Muscle of leg (tissue), 3 donors: ENCODE measurements at regions not wholly inside any gene's neighbourhood (a gene's known extent, or its start where the extent isn't known, plus 50 kb on each side); places are given as distances from the start of the nearest gene placed in this dataset.

Experiments
- DNase-seq: peaks from one replicate; pipeline ENCODE4 v3.0.0; 2013
- H3K27ac ChIP-seq: one replicate; pipeline ENCODE4 v1.5.1; 2013; ENCODE audit warnings: mild to moderate bottlenecking, low read length, control low read depth
- H3K27me3 ChIP-seq: one replicate; pipeline ENCODE4 v1.6.1; 2013; ENCODE audit warnings: low read length; ENCODE audit not compliant: control insufficient read depth, insufficient read depth
- H3K36me3 ChIP-seq: one replicate; pipeline ENCODE4 v1.6.1; 2013; ENCODE audit warnings: low read length; ENCODE audit not compliant: control insufficient read depth, insufficient read depth
- H3K4me1 ChIP-seq: one replicate; pipeline ENCODE4 v1.6.1; 2013; ENCODE audit warnings: low read length; ENCODE audit not compliant: control insufficient read depth, insufficient read depth
- H3K4me3 ChIP-seq: one replicate; pipeline ENCODE4 v1.5.1; 2013; ENCODE audit warnings: low read length, control low read depth
- H3K9me3 ChIP-seq: replicated peaks from 2 replicates; pipeline ENCODE4 v1.6.1; 2013; ENCODE audit warnings: low read depth, low read length; ENCODE audit not compliant: control insufficient read depth
- WGBS: methylation state at CpG from one replicate; pipeline ENCODE4 v1.1.5; 2013; ENCODE audit warnings: missing lambda C conversion rate; ENCODE audit not compliant: insufficient coverage; 5-methylcytosine and 5-hydroxymethylcytosine counted together

DNA sequence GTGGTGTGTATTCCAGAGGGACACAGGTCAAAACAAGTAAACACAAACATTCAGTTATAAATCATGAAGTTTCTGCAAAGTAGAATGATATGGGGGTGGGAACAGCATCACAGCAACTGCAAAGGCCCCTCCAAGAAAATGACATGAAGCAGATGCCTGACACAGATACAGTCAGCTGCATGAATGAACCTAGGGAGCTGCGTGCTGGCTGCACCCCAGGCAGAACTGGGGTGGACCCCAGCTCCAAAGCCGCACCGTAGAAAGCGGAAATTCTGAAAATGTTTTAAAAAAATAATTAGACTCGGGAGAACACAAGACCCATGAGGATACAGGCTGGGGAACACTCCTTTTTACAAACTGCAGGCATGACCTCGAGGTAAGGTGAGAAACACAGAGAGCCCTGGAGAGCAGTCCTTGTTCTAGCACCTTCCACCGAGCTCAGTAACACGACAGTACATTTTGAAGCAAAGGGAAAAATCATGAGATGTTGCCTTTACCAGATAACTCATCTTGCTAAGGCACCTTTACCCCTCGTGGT, 323.8 kb downstream of the SOX9 start:
- Histone ChIP-seq H3K9me3 (no peaks in the 10 kb centered on the region), H3K36me3 (no peaks in the 10 kb centered on the region), H3K4me1 (no peaks in the 10 kb centered on the region), H3K4me3 (no peak overlapping the region), H3K27ac (no peak overlapping the region), H3K27me3 (no peaks in the 10 kb centered on the region)
- WGBS: 62% methylated on average over 3 of the region's 9 CpGs
- no peak for DNase-seq

DNA sequence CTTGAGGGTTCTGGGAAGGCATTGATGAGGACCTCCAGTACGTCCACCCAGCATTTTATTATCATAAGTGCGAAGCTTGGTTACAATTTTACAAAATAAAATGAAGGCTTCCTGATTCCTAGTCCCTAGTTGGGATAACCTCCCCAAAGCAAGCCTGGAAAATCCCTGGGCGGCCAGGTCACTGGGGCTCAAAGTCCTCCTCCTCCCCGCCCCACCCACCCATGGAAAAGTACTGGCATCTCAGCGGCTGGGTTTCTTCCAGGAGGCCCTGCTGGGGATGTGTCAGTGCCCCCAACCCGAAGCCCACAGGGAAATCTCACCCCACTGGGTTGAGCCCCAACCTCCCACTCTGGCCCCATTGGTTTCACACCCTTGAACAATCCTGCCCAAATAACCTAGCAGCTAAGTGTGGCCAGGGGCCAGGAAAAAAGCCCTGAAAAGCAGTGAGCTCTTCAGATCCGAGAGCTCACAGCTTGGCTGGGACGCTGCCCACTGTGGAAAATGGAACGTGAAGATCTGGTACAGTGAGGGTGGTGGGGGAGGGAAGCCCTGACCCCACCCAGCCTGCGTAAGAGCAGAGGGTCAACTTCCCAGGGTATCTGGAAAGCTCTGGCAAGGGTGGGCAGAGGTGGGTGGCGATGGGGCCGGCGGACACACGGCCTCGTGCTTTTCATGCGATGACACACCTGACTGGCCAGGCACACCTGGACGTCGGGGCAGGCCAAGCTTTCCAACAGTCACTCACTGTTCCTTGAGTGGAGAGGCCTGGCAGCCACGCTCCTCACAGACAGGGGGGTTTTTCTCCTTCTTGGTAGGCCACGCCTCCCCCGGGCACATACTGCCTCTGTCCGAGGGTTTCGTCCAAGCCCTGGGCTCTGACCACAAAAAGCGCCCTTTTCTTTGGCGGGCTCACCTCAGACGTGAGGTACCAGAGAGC, 324.5 kb downstream of the SOX9 start:
- H3K27ac ChIP-seq: no peak overlapping the region
- 85% methylated on average over 19 of the region's 26 CpGs for WGBS
- no peaks in the 10 kb centered on the region for H3K27me3 ChIP-seq
- DNase-seq: no peak
- H3K4me1 ChIP-seq: no peaks in the 10 kb centered on the region
- H3K4me3 ChIP-seq: no peak overlapping the region
- H3K9me3 ChIP-seq: no peaks in the 10 kb centered on the region
- H3K36me3 ChIP-seq: no peaks in the 10 kb centered on the region

DNA sequence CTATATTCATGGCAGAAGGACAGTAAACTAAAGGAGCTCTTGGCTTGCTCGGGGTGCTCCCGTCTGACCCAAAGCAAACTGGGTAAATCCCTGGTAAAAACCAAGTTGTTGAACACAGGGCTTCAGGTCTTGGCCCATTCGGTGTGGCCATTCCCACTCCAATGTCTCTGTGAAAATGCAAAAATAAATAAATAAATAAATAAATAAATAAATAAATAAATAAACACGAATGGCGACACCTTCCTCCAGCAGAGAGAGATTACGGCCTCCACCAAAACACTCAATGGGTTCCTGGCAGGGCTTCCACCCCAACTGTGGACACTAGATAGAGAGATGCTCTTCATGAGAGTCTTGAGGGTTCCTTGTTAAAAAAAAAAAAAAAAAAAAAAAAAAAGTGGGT, 325.3 kb downstream of the SOX9 start:
- H3K36me3 ChIP-seq: no peaks in the 10 kb centered on the region
- H3K4me3 ChIP-seq: no peak overlapping the region
- no peaks in the 10 kb centered on the region for H3K9me3 ChIP-seq
- H3K4me1 ChIP-seq: no peaks in the 10 kb centered on the region
- no peaks in the 10 kb centered on the region for H3K27me3 ChIP-seq
- no peak overlapping the region for H3K27ac ChIP-seq
- WGBS: 93% methylated on average over 2 of the region's 6 CpGs
- DNase-seq: no peak

DNA sequence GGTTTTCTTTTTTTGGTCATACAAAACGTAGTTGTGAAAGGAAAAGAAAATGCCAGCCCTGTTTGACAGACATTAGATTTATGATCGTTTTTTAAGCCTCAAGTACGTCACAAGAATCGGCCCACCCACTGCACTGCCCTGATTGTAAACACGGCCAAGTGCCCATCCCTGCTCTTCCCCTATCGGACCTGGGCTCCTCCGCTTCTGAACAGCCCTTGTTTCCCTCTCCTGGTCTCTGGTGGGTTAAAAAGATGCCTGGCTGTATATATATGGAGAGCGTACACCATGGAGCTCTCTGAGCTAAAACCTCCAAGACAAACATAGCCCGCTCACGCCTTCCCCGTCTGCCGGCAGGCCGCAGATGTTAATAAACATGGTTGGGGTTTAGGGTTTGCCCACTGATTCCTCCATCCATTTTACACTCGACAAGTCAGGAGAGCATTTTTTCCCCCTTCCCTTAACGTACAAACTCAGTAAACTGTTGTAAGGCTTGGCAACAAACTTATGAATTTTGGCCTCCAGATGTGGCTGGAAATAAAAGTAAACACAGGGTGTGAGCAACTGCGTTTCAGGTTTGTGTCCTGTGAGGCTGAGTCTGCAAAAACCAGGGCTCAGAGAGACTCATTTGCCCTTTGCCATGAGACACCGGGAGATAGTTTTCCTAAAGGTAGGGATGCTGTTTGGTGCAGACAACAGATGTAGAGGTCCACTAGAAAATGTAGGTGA, 325.9 kb downstream of the SOX9 start:
- no peak for DNase-seq
- Histone ChIP-seq H3K27me3 (no peaks in the 10 kb centered on the region), H3K36me3 (no peaks in the 10 kb centered on the region), H3K9me3 (no peaks in the 10 kb centered on the region), H3K4me1 (no peaks in the 10 kb centered on the region), H3K27ac (no peak overlapping the region), H3K4me3 (no peak overlapping the region)
- WGBS: 85% methylated on average over 4 of the region's 17 CpGs

DNA sequence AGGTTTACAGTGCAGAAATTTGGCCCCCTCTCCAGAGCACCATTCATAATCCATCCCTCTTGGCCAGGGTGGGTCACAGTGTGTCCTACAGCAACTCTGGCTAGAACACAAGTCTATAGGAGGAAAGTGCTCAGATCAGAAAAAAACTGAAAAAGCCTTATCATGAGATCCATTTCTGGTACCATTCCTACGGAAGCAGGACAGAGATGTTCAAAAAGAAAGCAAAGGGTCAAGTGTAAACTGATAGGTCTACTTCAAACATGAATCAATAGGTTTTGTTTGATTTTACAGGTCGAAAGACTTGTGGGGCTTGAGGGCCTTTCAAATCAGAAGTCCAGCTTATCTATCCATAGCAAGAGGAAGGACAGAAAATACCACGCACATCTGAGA, 326.4 kb downstream of the SOX9 start:
- WGBS: no CpG with 5 or more reads among the region's 3 CpGs
- H3K4me1 ChIP-seq: no peaks in the 10 kb centered on the region
- no peaks in the 10 kb centered on the region for H3K36me3 ChIP-seq
- H3K9me3 ChIP-seq: no peaks in the 10 kb centered on the region
- no peak for DNase-seq
- no peak overlapping the region for H3K4me3 ChIP-seq
- H3K27ac ChIP-seq: no peak overlapping the region
- no peaks in the 10 kb centered on the region for H3K27me3 ChIP-seq

DNA sequence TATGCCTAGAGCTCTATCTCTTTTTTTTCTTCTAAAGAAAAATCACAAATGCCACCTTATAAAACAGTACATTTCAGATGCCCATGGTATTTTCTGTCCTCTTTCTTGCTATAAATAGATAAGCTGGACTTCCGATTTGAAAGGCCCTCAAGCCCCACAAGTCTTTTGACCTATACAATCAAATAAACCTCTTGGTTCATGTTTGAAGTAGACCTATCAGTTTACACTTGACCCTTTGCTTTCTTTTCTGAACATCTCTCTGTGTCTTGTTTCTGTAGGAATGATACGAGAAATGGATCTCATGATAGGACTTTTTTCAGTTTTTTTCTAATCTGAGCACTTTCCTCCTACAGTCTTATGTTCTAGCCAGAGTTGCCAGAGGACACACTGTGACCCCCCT, 327.2 kb downstream of the SOX9 start:
- no peak overlapping the region for H3K4me3 ChIP-seq
- no peaks in the 10 kb centered on the region for H3K4me1 ChIP-seq
- H3K27me3 ChIP-seq: peaks cover 2% of the 10 kb centered on the region
- DNase-seq: no peak
- H3K9me3 ChIP-seq: no peaks in the 10 kb centered on the region
- 40% methylated on average over 1 of the region's 2 CpGs for WGBS
- H3K27ac ChIP-seq: no peak overlapping the region
- no peaks in the 10 kb centered on the region for H3K36me3 ChIP-seq

DNA sequence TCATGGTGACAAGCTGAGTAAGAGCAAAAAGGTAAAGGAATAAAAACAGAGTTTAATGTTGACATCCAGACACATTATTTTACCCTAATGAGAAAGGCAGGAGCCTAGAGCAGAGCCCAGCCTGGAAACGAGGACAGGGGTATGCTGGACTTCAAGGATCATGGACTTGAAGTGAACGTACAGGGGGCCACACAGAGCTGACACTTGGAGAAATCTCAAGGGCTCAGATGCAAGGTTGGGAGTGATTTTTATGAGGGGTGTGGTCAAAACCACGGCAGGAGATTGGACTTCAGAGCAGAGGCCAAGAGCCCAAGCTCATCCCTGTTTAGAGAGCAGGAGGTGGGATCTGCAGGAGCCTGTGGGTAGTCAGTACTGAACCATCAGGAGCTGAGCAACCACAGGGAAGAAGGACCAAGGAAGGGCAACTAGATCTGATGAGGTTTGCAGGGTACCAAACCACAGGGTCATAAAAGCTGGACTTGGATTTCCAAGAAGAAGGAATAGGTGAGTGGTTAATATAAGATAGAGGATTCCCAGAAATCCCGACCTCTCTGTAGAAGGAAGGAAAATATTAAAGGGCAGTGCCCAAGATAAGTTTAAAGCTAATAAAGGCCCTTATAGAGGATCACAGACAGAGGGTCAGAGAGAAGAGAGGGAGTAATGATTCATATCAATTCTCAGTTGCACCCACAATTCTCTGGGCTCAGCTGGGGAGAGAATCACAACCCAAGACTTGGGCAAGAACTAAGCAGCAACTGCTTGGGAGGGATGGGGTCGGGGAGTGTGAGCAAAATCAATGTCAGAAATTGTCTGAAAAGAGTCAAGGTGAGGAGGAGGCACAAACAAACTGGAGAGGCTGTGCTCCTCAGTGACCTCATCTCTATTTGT, 331.7 kb downstream of the SOX9 start:
- Histone ChIP-seq H3K27me3 (peaks cover 3% of the 10 kb centered on the region), H3K4me1 (no peaks in the 10 kb centered on the region), H3K4me3 (no peak overlapping the region), H3K36me3 (no peaks in the 10 kb centered on the region), H3K27ac (no peak overlapping the region), H3K9me3 (no peaks in the 10 kb centered on the region)
- WGBS: 57% methylated on average over 4 of the region's 5 CpGs
- DNase-seq: no peak

DNA sequence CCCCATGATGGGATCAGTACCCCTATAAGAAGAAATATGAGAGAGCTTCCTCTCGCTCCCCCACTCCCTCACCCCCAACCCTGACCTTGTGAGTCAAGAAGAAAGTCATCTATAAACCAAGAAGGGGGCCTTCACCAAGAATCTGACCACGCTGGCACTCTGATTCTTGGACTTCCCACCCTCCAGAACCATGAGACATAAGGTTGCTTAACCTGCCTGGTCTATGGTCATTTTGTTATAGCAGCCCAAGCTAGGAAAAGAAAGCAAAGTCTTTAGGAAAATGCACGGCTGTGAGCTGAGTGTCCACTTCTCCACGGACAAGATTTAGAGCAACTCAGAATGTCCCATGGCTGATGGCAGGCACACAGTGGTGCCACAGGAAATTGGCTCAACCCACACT, 333.5 kb downstream of the SOX9 start:
- Histone ChIP-seq H3K27ac (no peak overlapping the region), H3K27me3 (peaks cover 3% of the 10 kb centered on the region), H3K4me1 (no peaks in the 10 kb centered on the region), H3K4me3 (no peak overlapping the region), H3K9me3 (no peaks in the 10 kb centered on the region), H3K36me3 (no peaks in the 10 kb centered on the region)
- no peak for DNase-seq
- 100% methylated on average over 2 of the region's 4 CpGs for WGBS

DNA sequence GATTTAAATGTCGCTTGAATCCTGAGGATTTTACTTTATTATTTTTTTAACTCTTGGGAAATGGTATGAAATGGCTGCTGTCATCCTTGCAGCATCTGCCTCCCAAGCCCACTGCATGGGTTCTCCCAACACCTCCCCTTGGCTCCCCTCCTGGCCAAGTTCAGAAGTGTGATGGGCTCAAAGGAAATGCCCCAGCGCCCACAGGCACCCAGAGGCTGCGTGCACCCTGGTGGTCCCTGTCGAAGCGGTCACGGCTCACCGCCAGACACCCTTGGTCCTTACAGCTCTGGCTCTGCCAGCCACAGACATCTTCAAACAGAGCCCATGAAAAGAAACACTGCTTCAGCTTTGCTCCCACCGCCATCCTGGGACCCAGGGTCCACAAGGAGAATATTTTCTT, 334.7 kb downstream of the SOX9 start:
- DNase-seq: no peak
- WGBS: 88% methylated on average over 7 of the region's 8 CpGs
- Histone ChIP-seq H3K36me3 (no peaks in the 10 kb centered on the region), H3K4me1 (no peaks in the 10 kb centered on the region), H3K27me3 (peaks cover 3% of the 10 kb centered on the region), H3K4me3 (no peak overlapping the region), H3K27ac (no peak overlapping the region), H3K9me3 (no peaks in the 10 kb centered on the region)
